WTC11 (cell line): ENCODE measurements at regions not wholly inside any gene's neighbourhood (a gene's known extent, or its start where the extent isn't known, plus 50 kb on each side); places are given as distances from the start of the nearest gene placed in this dataset.

ENCODE experiments used
- ATAC-seq: fragments of 200-7000 bp; cut with Tn5 transposase; 2 replicates; pipeline ENCODE4 v1.10.0; 2021; ENCODE audit warnings: mild to moderate bottlenecking, moderate library complexity
- CTCF ChIA-PET: fragments of 300-600 bp; sonication (Branson Sonifier 250); formaldehyde crosslinking; loops from one replicate; lab custom pipeline; 2021; ENCODE audit warnings: antibody characterized with exemption; lab: Charles Lee
- POLR2A ChIA-PET: fragments of 350-600 bp; sonication (Branson Sonifier 250); formaldehyde crosslinking; loops from one replicate; lab custom pipeline; 2021; ENCODE audit warnings: antibody characterized with exemption; lab: Charles Lee
- DNase-seq: peaks from one replicate; pipeline ENCODE4 v3.0.0; 2021; ENCODE audit warnings: low spot score
- H3K27ac Mint-ChIP-seq: 2 replicates; pipeline ENCODE4 v1.8.0; 2021; ENCODE audit warnings: mixed read lengths
- H3K27me3 Mint-ChIP-seq: 2 replicates; pipeline ENCODE4 v1.8.0; 2021; ENCODE audit warnings: low read depth, mild to moderate bottlenecking, moderate library complexity, mixed read lengths
- H3K36me3 Mint-ChIP-seq: 2 replicates; pipeline ENCODE4 v1.8.0; 2021; ENCODE audit warnings: mixed read lengths
- H3K4me1 Mint-ChIP-seq: 2 replicates; pipeline ENCODE4 v1.8.0; 2022; ENCODE audit warnings: mixed read lengths
- H3K4me3 Mint-ChIP-seq: 2 replicates; pipeline ENCODE4 v1.8.0; 2021; ENCODE audit warnings: mild to moderate bottlenecking, moderate library complexity, mixed read lengths
- H3K9me3 Mint-ChIP-seq: 2 replicates; pipeline ENCODE4 v1.8.0; 2021; ENCODE audit warnings: mixed read lengths
- AFF4 ChIP-seq: sonication (generic); formaldehyde crosslinking; IDR thresholded peaks from 2 replicates; pipeline ENCODE4 v1.8.1; 2023; ENCODE audit warnings: mild to moderate bottlenecking, missing genetic modification reagents, borderline replicate concordance
- E2F5 ChIP-seq: sonication (generic); formaldehyde crosslinking; IDR thresholded peaks from 2 replicates; pipeline ENCODE4 v1.8.1; 2022; ENCODE audit warnings: mild to moderate bottlenecking, moderate library complexity, missing genetic modification reagents
- ERG ChIP-seq: fragments of 250-450 bp; sonication (Bioruptor Pico); IDR thresholded peaks from 2 replicates; pipeline ENCODE4 v1.8.0; 2021; ENCODE audit warnings: mild to moderate bottlenecking
- FOXJ3 ChIP-seq: sonication (generic); formaldehyde crosslinking; IDR thresholded peaks from 2 replicates; pipeline ENCODE4 v1.9.0; 2021; ENCODE audit warnings: missing genetic modification reagents, mild to moderate bottlenecking, borderline replicate concordance
- GABPB1 ChIP-seq: sonication (generic); formaldehyde crosslinking; IDR thresholded peaks from 2 replicates; pipeline ENCODE4 v1.8.1; 2023; ENCODE audit warnings: mild to moderate bottlenecking, missing genetic modification reagents
- JAZF1 ChIP-seq: fragments of 250-450 bp; sonication (Bioruptor Pico); IDR thresholded peaks from 2 replicates; pipeline ENCODE4 v1.9.0; 2021; ENCODE audit warnings: moderate library complexity, mild to moderate bottlenecking, inconsistent platforms
- KAT7 ChIP-seq: sonication (generic); formaldehyde crosslinking; IDR thresholded peaks from 2 replicates; pipeline ENCODE4 v1.8.1; 2023; ENCODE audit warnings: missing genetic modification reagents, mild to moderate bottlenecking, borderline replicate concordance
- NR3C1 ChIP-seq: sonication (generic); formaldehyde crosslinking; conservative IDR thresholded peaks from 2 replicates; pipeline ENCODE4 v1.8.1; 2023; ENCODE audit warnings: low read depth, mild to moderate bottlenecking, missing genetic modification reagents
- PRDM15 ChIP-seq: sonication (generic); formaldehyde crosslinking; IDR thresholded peaks from 2 replicates; pipeline ENCODE4 v1.8.0; 2022; ENCODE audit warnings: missing genetic modification reagents
- PRRX2 ChIP-seq: fragments of 250-450 bp; sonication (Bioruptor Pico); IDR thresholded peaks from 2 replicates; pipeline ENCODE4 v1.8.0; 2021; ENCODE audit warnings: mild to moderate bottlenecking
- SP1 ChIP-seq: sonication (generic); formaldehyde crosslinking; conservative IDR thresholded peaks from 2 replicates; pipeline ENCODE4 v1.8.1; 2022; ENCODE audit warnings: missing genetic modification reagents
- USF1 ChIP-seq: sonication (generic); formaldehyde crosslinking; IDR thresholded peaks from 2 replicates; pipeline ENCODE4 v1.8.0; 2022; ENCODE audit warnings: mild to moderate bottlenecking, missing genetic modification reagents
- ZBTB43 ChIP-seq: sonication (generic); formaldehyde crosslinking; IDR thresholded peaks from 2 replicates; pipeline ENCODE4 v1.8.1; 2023; ENCODE audit warnings: mild to moderate bottlenecking, missing genetic modification reagents
- ZNF138 ChIP-seq: sonication (generic); formaldehyde crosslinking; conservative IDR thresholded peaks from 2 replicates; pipeline ENCODE4 v1.8.1; 2022; ENCODE audit warnings: mild to moderate bottlenecking, moderate library complexity, missing genetic modification reagents
- ZNF219 ChIP-seq: sonication (generic); formaldehyde crosslinking; IDR thresholded peaks from 2 replicates; pipeline ENCODE4 v1.8.0; 2023; ENCODE audit warnings: missing genetic modification reagents, mild to moderate bottlenecking, borderline replicate concordance
- ZNF263 ChIP-seq: sonication (generic); formaldehyde crosslinking; IDR thresholded peaks from 2 replicates; pipeline ENCODE4 v1.8.1; 2022; ENCODE audit warnings: low read depth, mild to moderate bottlenecking, moderate library complexity, missing genetic modification reagents
- ZNF317 ChIP-seq: sonication (generic); formaldehyde crosslinking; IDR thresholded peaks from 2 replicates; pipeline ENCODE4 v1.8.1; 2023; ENCODE audit warnings: low read depth, mild to moderate bottlenecking, moderate library complexity, missing genetic modification reagents, borderline replicate concordance
- ZNF423 ChIP-seq: fragments of 250-450 bp; sonication (Bioruptor Pico); IDR thresholded peaks from 2 replicates; pipeline ENCODE4 v2.1.2; 2022; ENCODE audit warnings: mild to moderate bottlenecking, moderate library complexity
- ZNF425 ChIP-seq: fragments of 250-450 bp; sonication (Bioruptor Pico); conservative IDR thresholded peaks from 2 replicates; pipeline ENCODE4 v1.9.0; 2021; ENCODE audit warnings: mild to moderate bottlenecking
- ZNF512 ChIP-seq: sonication (generic); formaldehyde crosslinking; IDR thresholded peaks from 2 replicates; pipeline ENCODE4 v1.8.1; 2022; ENCODE audit warnings: missing genetic modification reagents, borderline replicate concordance

GRCh38 chr2:4585057-4585635 is 881.8 kb downstream of the DCDC2C start (continued):
- no peak for TF ChIP-seq ERG (CRISPR knock-in tag)
- TF ChIP-seq FOXJ3 (CRISPR knock-in tag): no peak
- TF ChIP-seq GABPB1 (CRISPR knock-in tag): no peak
- no peak for TF ChIP-seq JAZF1 (CRISPR knock-in tag)
- no peak for TF ChIP-seq ZNF425 (CRISPR knock-in tag)

GRCh38 chr2:4588606-4589005 is 885.2 kb downstream of the DCDC2C start:
- Mint-ChIP-seq H3K4me1 (no peaks in the 10 kb centered on the region), H3K36me3 (peaks cover 61% of the 10 kb centered on the region), H3K27ac (no peak overlapping the region), H3K9me3 (peaks cover 75% of the 10 kb centered on the region), H3K27me3 (no peaks in the 10 kb centered on the region; the same call in 1 of the 2 replicates), H3K4me3 (no peak overlapping the region)
- ATAC-seq: no peak
- POLR2A ChIA-PET: no interaction called here
- DNase-seq: no peak
- CTCF ChIA-PET: no interaction called here
- no peak for TF ChIP-seq PRDM15
- no peak for TF ChIP-seq ZNF263 (CRISPR knock-in tag)
- TF ChIP-seq PRRX2 (CRISPR knock-in tag): no peak
- TF ChIP-seq ZNF317: no peak
- no peak for TF ChIP-seq NR3C1 (CRISPR knock-in tag)
- no peak for TF ChIP-seq ZNF512 (CRISPR knock-in tag)
- TF ChIP-seq KAT7 (CRISPR knock-in tag): no peak
- no peak for TF ChIP-seq ZBTB43
- TF ChIP-seq ZNF219 (CRISPR knock-in tag): no peak
- no peak for TF ChIP-seq USF1
- no peak for TF ChIP-seq SP1 (CRISPR knock-in tag)
- no peak for TF ChIP-seq E2F5
- TF ChIP-seq ZNF423 (CRISPR knock-in tag): no peak
- TF ChIP-seq ZNF138 (CRISPR knock-in tag): no peak
- no peak for TF ChIP-seq AFF4 (CRISPR knock-in tag)
